HG03354 (cell line): ENCODE measurements at regions not wholly inside any gene's neighbourhood (a gene's known extent, or its start where the extent isn't known, plus 50 kb on each side); places are given as distances from the start of the nearest gene placed in this dataset.
"Not testable (repeated sequence)": the region's sequence is repeated elsewhere in the genome, so short reads cannot be mapped to it uniquely, and the experiment has no call there.

Experiments
- ATAC-seq: cut with Tn5 transposase; IDR thresholded peaks from one replicate; pipeline ENCODE4 v1.9.1; 2021; ENCODE audit warnings: mild to moderate bottlenecking; ENCODE audit not compliant: unreplicated experiment, poor library complexity, severe bottlenecking

- ATAC-seq = no peak
Measured at GRCh38 chr5:61215996-61216395, 53.7 kb upstream of the SMIM15 start.

GRCh38 chr5:61216741-61217140, 54.5 kb upstream of the SMIM15 start:
- no peak for ATAC-seq

GRCh38 chr5:61217214-61217613, 54.9 kb upstream of the SMIM15 start:
- ATAC-seq = no peak

GRCh38 chr5:61228229-61228628, 66.0 kb upstream of the SMIM15 start:
- no peak for ATAC-seq

- no peak for ATAC-seq
Measured at GRCh38 chr5:61228691-61229280, 66.5 kb upstream of the SMIM15 start.

GRCh38 chr5:61229416-61229815, 67.1 kb upstream of the SMIM15 start:
- ATAC-seq = no peak

- no peak for ATAC-seq
Measured at GRCh38 chr5:61230492-61230891, 68.2 kb upstream of the SMIM15 start.

- ATAC-seq = no peak
Measured at GRCh38 chr5:61231813-61232212, 69.5 kb upstream of the SMIM15 start.

GRCh38 chr5:61232490-61233050, 70.3 kb upstream of the SMIM15 start:
- ATAC-seq = no peak

GRCh38 chr5:61234019-61234418, 71.8 kb upstream of the SMIM15 start:
- ATAC-seq = no peak

- ATAC-seq = not testable (repeated sequence)
Measured at GRCh38 chr5:61236715-61237114, 74.4 kb upstream of the SMIM15 start.

- no peak for ATAC-seq
Measured at GRCh38 chr5:61245486-61245885, 83.2 kb upstream of the SMIM15 start.

- ATAC-seq = no peak
Measured at GRCh38 chr5:61245936-61246335, 83.7 kb upstream of the SMIM15 start.

GRCh38 chr5:61246768-61247307, 84.6 kb upstream of the SMIM15 start:
- ATAC-seq = no peak

GRCh38 chr5:61251874-61252642, 80.0 kb upstream of the ZSWIM6 start:
- no peak for ATAC-seq

GRCh38 chr5:61252643-61252925, 79.5 kb upstream of the ZSWIM6 start:
- ATAC-seq = no peak

- ATAC-seq = no peak
Measured at GRCh38 chr5:61253547-61253946, 78.5 kb upstream of the ZSWIM6 start.

- ATAC-seq = no peak
Measured at GRCh38 chr5:61254969-61255555, 77.0 kb upstream of the ZSWIM6 start.

- no peak for ATAC-seq
Measured at GRCh38 chr5:61256474-61256873, 75.6 kb upstream of the ZSWIM6 start.

GRCh38 chr5:61257421-61257820, 74.6 kb upstream of the ZSWIM6 start:
- ATAC-seq = no peak

- no peak for ATAC-seq
Measured at GRCh38 chr5:61261136-61261535, 70.9 kb upstream of the ZSWIM6 start.
